ENCODE measurements at regions not wholly inside any gene's neighbourhood (a gene's known extent, or its start where the extent isn't known, plus 50 kb on each side); places are given as distances from the start of the nearest gene placed in this dataset.

DNA sequence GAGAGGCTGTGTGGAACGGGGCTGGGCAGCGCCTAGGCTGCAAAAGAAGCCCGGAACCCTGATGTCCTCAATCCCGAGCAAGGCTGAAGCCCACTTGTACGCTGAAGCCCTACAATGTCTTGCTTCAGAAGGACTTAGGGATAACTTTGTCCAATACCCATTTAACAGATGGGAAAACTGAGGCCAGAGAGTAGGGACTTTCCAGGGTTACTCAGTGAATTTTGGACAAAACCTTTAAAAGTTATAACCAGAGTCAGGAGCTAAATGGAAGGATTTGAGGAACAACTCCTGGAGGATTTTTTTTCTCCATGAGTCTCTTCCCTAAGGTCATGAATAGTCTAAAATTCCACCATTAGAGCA lies 161.2 kb downstream of the IRX5 start:
- no peak for DNase-seq
- H3K4me1 ChIP-seq (ENCODE audit: control insufficient read depth in 1 of 2, insufficient read depth in 2 of 2, low read length in 2 of 2), result no peaks in the 10 kb centered on the region
- H3K36me3 ChIP-seq (ENCODE audit: control insufficient read depth in 1 of 2, insufficient read depth in 2 of 2, low read length in 1 of 2), result no peaks in the 10 kb centered on the region
- no peak overlapping the region for H3K4me3 ChIP-seq (ENCODE audit: low read length in 2 of 2)
- no peaks in the 10 kb centered on the region for H3K27me3 ChIP-seq (ENCODE audit: control insufficient read depth in 1 of 2, insufficient read depth in 2 of 2, low read length in 1 of 2)
- intact Hi-C loops (cut with DNase I), result no loop called here
- 82 to 88% methylated on average over 5 of the region's 5 CpGs for WGBS, 2 donors
- H3K27ac ChIP-seq (ENCODE audit: low read depth in 1 of 2, low read length in 2 of 2), result no peak overlapping the region
- peak; percentile 30 for ATAC-seq (ENCODE audit: low FRiP score)
- H3K9me3 ChIP-seq (ENCODE audit: control insufficient read depth, low read length), result peaks cover 1% of the 10 kb centered on the region

GRCh38 chr16:55100100-55100499 lies 169.4 kb downstream of the IRX5 start:
- Histone ChIP-seq H3K27me3 (ENCODE audit: control insufficient read depth in 1 of 2, insufficient read depth in 2 of 2, low read length in 1 of 2) (no peaks in the 10 kb centered on the region), H3K27ac (ENCODE audit: low read depth in 1 of 2, low read length in 2 of 2) (no peak overlapping the region), H3K9me3 (ENCODE audit: control insufficient read depth, low read length) (no peaks in the 10 kb centered on the region), H3K4me3 (ENCODE audit: low read length in 2 of 2) (no peak overlapping the region), H3K4me1 (ENCODE audit: control insufficient read depth in 1 of 2, insufficient read depth in 2 of 2, low read length in 2 of 2) (no peaks in the 10 kb centered on the region), H3K36me3 (ENCODE audit: control insufficient read depth in 1 of 2, insufficient read depth in 2 of 2, low read length in 1 of 2) (no peaks in the 10 kb centered on the region)
- intact Hi-C loops (cut with DNase I), result no loop called here
- ATAC-seq (ENCODE audit: low FRiP score) (no peak), DNase-seq (no peak)

DNA sequence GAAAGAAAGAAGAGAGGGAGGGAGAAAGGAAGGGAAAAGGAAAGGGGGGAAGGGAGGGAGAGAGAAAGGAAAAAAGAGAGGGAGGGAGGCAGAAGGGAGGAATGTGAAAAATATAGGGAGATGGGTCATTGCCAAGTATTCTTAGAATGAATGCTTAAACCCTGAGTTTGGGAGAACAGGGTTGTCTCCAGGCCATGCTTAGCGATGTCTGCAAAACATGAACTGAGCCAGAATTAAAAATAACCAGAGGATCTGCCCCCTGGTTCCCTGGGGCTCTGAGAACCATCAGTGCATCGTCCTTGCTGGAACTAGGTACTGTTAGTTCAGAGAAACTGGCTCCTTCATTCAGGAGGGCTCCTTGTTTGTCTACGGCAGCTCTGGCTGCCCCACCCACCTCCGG lies 170.4 kb downstream of the IRX5 start:
- no peaks in the 10 kb centered on the region for H3K4me1 ChIP-seq (ENCODE audit: control insufficient read depth in 1 of 2, insufficient read depth in 2 of 2, low read length in 2 of 2)
- H3K9me3 ChIP-seq (ENCODE audit: control insufficient read depth, low read length), result no peaks in the 10 kb centered on the region
- H3K27ac ChIP-seq (ENCODE audit: low read depth in 1 of 2, low read length in 2 of 2), result no peak overlapping the region
- no peak for ATAC-seq (ENCODE audit: low FRiP score)
- H3K4me3 ChIP-seq (ENCODE audit: low read length in 2 of 2), result no peak overlapping the region
- no peaks in the 10 kb centered on the region for H3K36me3 ChIP-seq (ENCODE audit: control insufficient read depth in 1 of 2, insufficient read depth in 2 of 2, low read length in 1 of 2)
- no peaks in the 10 kb centered on the region for H3K27me3 ChIP-seq (ENCODE audit: control insufficient read depth in 1 of 2, insufficient read depth in 2 of 2, low read length in 1 of 2)
- DNase-seq, result no peak
- 5% methylated on average over 4 of the region's 4 CpGs for WGBS, 2 donors
- intact Hi-C loops (cut with DNase I), result no loop called here

DNA sequence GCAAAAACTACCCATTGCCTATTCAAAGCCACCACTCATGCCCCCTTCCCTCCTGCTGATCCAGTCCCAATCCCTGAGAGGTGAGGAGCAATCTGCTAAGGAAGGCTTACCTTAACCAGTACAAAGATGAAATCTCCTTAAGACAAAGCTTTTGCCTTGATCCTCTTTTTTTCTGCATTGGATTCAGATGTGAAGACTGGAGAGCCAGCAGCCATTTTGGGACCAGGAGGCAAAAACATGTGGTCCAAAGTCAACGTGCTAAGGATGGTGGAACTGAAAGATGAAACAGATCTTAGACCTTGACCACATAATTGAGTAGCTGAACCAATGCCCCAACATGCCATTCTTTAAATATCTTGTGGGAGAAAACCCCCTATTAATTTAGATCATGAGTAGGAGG lies 171.4 kb downstream of the IRX5 start:
- WGBS, 2 donors, result 85 to 90% methylated on average over 1 of the region's 1 CpG
- Histone ChIP-seq H3K4me3 (ENCODE audit: low read length in 2 of 2) (no peak overlapping the region), H3K9me3 (ENCODE audit: control insufficient read depth, low read length) (no peaks in the 10 kb centered on the region), H3K4me1 (ENCODE audit: control insufficient read depth in 1 of 2, insufficient read depth in 2 of 2, low read length in 2 of 2) (no peaks in the 10 kb centered on the region), H3K27me3 (ENCODE audit: control insufficient read depth in 1 of 2, insufficient read depth in 2 of 2, low read length in 1 of 2) (no peaks in the 10 kb centered on the region), H3K36me3 (ENCODE audit: control insufficient read depth in 1 of 2, insufficient read depth in 2 of 2, low read length in 1 of 2) (no peaks in the 10 kb centered on the region), H3K27ac (ENCODE audit: low read depth in 1 of 2, low read length in 2 of 2) (no peak overlapping the region)
- DNase-seq (no peak), ATAC-seq (ENCODE audit: low FRiP score) (no peak)
- intact Hi-C loops (cut with DNase I), result no loop called here

DNA sequence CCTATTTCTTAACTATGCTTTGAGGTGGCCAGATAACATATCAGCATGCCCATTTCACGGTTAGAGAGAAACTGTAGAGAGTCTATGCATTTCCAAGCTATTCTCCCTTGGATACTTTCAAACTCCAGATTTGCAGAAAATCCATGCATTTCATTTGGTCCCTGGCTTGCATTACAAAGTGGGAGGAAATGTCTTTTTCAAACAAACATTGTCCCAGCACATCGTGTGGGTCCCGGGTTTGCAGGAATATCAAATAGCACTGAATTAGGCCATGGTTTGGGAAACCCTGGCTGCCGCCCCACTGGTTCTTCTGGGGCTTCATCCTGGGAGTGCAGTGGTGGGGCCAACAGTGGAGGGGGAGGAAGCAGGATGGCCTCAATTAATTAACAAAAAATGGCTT lies 171.9 kb downstream of the IRX5 start:
- ATAC-seq (ENCODE audit: low FRiP score), result no peak
- intact Hi-C loops (cut with DNase I), result no loop called here
- 69 to 78% methylated on average over 4 of the region's 4 CpGs for WGBS, 2 donors
- H3K27ac ChIP-seq (ENCODE audit: low read depth in 1 of 2, low read length in 2 of 2), result no peak overlapping the region
- no peaks in the 10 kb centered on the region for H3K36me3 ChIP-seq (ENCODE audit: control insufficient read depth in 1 of 2, insufficient read depth in 2 of 2, low read length in 1 of 2)
- DNase-seq, result no peak
- H3K4me3 ChIP-seq (ENCODE audit: low read length in 2 of 2), result no peak overlapping the region
- no peaks in the 10 kb centered on the region for H3K9me3 ChIP-seq (ENCODE audit: control insufficient read depth, low read length)
- no peaks in the 10 kb centered on the region for H3K4me1 ChIP-seq (ENCODE audit: control insufficient read depth in 1 of 2, insufficient read depth in 2 of 2, low read length in 2 of 2)
- H3K27me3 ChIP-seq (ENCODE audit: control insufficient read depth in 1 of 2, insufficient read depth in 2 of 2, low read length in 1 of 2), result no peaks in the 10 kb centered on the region

DNA sequence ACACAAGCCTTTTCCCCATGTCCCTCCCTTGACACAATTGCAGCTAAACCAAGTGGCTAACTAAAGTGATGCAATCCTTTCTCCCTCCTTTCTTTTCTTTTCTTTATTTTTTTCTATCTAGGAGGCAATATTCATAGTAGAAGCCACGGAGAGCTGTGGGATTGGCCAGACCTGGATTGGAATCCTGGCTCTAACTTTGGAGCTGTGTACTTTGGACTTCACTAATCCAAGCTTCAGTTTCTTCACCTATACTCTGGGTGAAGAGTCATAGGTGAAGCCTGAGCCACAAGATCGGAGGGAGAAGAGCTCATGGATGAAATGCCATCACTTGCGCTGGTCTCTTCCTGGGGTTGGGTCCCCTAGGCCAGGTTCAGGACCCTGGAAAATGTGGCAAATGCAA lies 177.2 kb downstream of the IRX5 start:
- intact Hi-C loops (cut with DNase I), result no loop called here
- no peak for ATAC-seq (ENCODE audit: low FRiP score)

GRCh38 chr16:55113210-55113609 lies 182.5 kb downstream of the IRX5 start:
- 50 to 66% methylated on average over 2 of the region's 2 CpGs for whole genome bisulfite sequencing, 2 donors
- ATAC-seq (ENCODE audit: low FRiP score), result no peak
- no peaks in the 10 kb centered on the region for H3K9me3 ChIP-seq (ENCODE audit: control insufficient read depth, low read length)
- no peak overlapping the region for H3K4me3 ChIP-seq (ENCODE audit: low read length in 2 of 2)
- no peaks in the 10 kb centered on the region for H3K4me1 ChIP-seq (ENCODE audit: control insufficient read depth in 1 of 2, insufficient read depth in 2 of 2, low read length in 2 of 2)
- intact Hi-C loops (cut with DNase I), result no loop called here
- H3K36me3 ChIP-seq (ENCODE audit: control insufficient read depth in 1 of 2, insufficient read depth in 2 of 2, low read length in 1 of 2), result no peaks in the 10 kb centered on the region
- no peak for DNase-seq
- no peak overlapping the region for H3K27ac ChIP-seq (ENCODE audit: low read depth in 1 of 2, low read length in 2 of 2)
- H3K27me3 ChIP-seq (ENCODE audit: control insufficient read depth in 1 of 2, insufficient read depth in 2 of 2, low read length in 1 of 2), result no peaks in the 10 kb centered on the region

More for the DNA sequence above, 177.2 kb downstream of the IRX5 start:
- Histone ChIP-seq H3K27ac (ENCODE audit: low read depth in 1 of 2, low read length in 2 of 2) (no peak overlapping the region), H3K4me3 (ENCODE audit: low read length in 2 of 2) (no peak overlapping the region), H3K4me1 (ENCODE audit: control insufficient read depth in 1 of 2, insufficient read depth in 2 of 2, low read length in 2 of 2) (no peaks in the 10 kb centered on the region), H3K27me3 (ENCODE audit: control insufficient read depth in 1 of 2, insufficient read depth in 2 of 2, low read length in 1 of 2) (no peaks in the 10 kb centered on the region), H3K9me3 (ENCODE audit: control insufficient read depth, low read length) (no peaks in the 10 kb centered on the region), H3K36me3 (ENCODE audit: control insufficient read depth in 1 of 2, insufficient read depth in 2 of 2, low read length in 1 of 2) (no peaks in the 10 kb centered on the region)
- DNase-seq, result no peak
- WGBS, 2 donors, result 74 to 82% methylated on average over 3 of the region's 3 CpGs

DNA sequence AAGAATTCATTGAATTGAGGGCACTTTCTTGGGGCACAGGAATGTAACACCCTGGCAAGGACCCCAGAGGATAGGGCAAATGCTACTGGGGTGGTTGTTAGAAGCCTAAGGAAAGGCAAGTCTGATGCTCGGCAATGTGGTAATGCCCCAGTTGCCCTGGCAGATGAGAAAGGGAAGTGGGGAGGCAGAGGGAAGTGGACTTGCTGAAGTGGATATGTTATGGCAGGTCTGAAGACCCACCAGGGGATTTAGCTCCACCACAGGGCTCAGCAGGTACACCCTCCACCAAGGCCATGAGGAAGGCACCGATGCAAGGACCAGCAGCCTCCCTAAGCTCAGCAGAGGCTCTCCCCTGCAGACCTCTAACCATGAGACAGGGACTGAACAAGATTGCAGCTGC lies 184.8 kb downstream of the IRX5 start:
- ATAC-seq (ENCODE audit: low FRiP score) (no peak), DNase-seq (no peak)
- WGBS, 2 donors, result 90 to 96% methylated on average over 2 of the region's 2 CpGs
- no peaks in the 10 kb centered on the region for H3K9me3 ChIP-seq (ENCODE audit: control insufficient read depth, low read length)
- intact Hi-C loops (cut with DNase I), result no loop called here
- no peaks in the 10 kb centered on the region for H3K27me3 ChIP-seq (ENCODE audit: control insufficient read depth in 1 of 2, insufficient read depth in 2 of 2, low read length in 1 of 2)
- no peaks in the 10 kb centered on the region for H3K36me3 ChIP-seq (ENCODE audit: control insufficient read depth in 1 of 2, insufficient read depth in 2 of 2, low read length in 1 of 2)
- no peak overlapping the region for H3K27ac ChIP-seq (ENCODE audit: low read depth in 1 of 2, low read length in 2 of 2)
- H3K4me3 ChIP-seq (ENCODE audit: low read length in 2 of 2), result no peak overlapping the region
- H3K4me1 ChIP-seq (ENCODE audit: control insufficient read depth in 1 of 2, insufficient read depth in 2 of 2, low read length in 2 of 2), result no peaks in the 10 kb centered on the region

- Histone ChIP-seq H3K36me3 (ENCODE audit: control insufficient read depth in 1 of 2, insufficient read depth in 2 of 2, low read length in 1 of 2) (no peaks in the 10 kb centered on the region), H3K27ac (ENCODE audit: low read depth in 1 of 2, low read length in 2 of 2) (no peak overlapping the region), H3K4me3 (ENCODE audit: low read length in 2 of 2) (no peak overlapping the region), H3K4me1 (ENCODE audit: control insufficient read depth in 1 of 2, insufficient read depth in 2 of 2, low read length in 2 of 2) (no peaks in the 10 kb centered on the region), H3K27me3 (ENCODE audit: control insufficient read depth in 1 of 2, insufficient read depth in 2 of 2, low read length in 1 of 2) (no peaks in the 10 kb centered on the region), H3K9me3 (ENCODE audit: control insufficient read depth, low read length) (no peaks in the 10 kb centered on the region)
- DNase-seq (no peak), ATAC-seq (ENCODE audit: low FRiP score) (no peak)
- 83 to 84% methylated on average over 14 of the region's 14 CpGs for WGBS, 2 donors
- intact Hi-C loops (cut with DNase I), result no loop called here
Observed at GRCh38 chr16:55116165-55116920, 185.7 kb downstream of the IRX5 start.
